PC-9 (cell line): ENCODE measurements at regions not wholly inside any gene's neighbourhood (a gene's known extent, or its start where the extent isn't known, plus 50 kb on each side); places are given as distances from the start of the nearest gene placed in this dataset.

Experiments
- CTCF ChIP-seq: fragments of 200-600 bp; sonication (generic); conservative IDR thresholded peaks from 2 replicates; pipeline ENCODE4 v1.6.1; 2017; ENCODE audit warnings: mixed run types, antibody characterized with exemption, mild to moderate bottlenecking, moderate library complexity
- EZH2 ChIP-seq: fragments of 200-600 bp; sonication (generic); IDR thresholded peaks from 2 replicates; pipeline ENCODE4 v1.8.0; 2017; ENCODE audit warnings: antibody characterized with exemption, low read depth

DNA sequence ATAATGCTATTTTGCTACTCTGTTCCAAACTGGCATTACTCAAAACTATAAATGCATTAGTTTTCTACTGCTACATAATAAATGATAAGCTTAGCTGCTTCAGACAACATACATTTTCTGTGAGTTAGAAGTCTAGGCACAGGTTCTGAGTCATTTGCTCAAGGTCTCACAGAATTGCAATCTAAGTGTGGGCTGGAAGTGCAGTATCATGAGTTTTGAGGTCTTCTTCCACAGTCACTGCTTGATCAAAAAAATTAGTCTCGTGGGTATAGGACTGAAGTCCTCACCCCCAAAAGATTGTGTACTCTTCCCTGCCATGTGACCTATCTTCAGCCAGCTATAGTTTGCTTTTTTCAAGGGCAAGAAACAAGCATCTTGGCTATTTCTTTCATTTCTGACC lies 676.9 kb downstream of the ADCYAP1 start:
- no peak for TF ChIP-seq CTCF
- no peak for TF ChIP-seq EZH2
